Activated naive CD4-positive, alpha-beta T cell treated with anti-CD3 and anti-CD28 coated beads, Interleukin-2, amount 50 U/mL, for 72 hours (primary cell): ENCODE measurements at regions not wholly inside any gene's neighbourhood (a gene's known extent, or its start where the extent isn't known, plus 50 kb on each side); places are given as distances from the start of the nearest gene placed in this dataset.

Experiments
- ATAC-seq, 2 donors: fragments of 150-1000 bp; cut with Tn5 transposase; 2 replicates each; pipeline ENCODE4 v1.10.0; 2021; ENCODE audit warnings: mild to moderate bottlenecking in 2 of 2, moderate library complexity in 2 of 2
- DNase-seq, 2 donors: peaks; one replicate each; pipeline ENCODE4 v3.0.0; 2021 to 2022; ENCODE audit warnings: low spot score in 2 of 2
- H3K27ac Mint-ChIP-seq, 2 donors: one replicate each; pipeline ENCODE4 v1.8.0; 2022; ENCODE audit warnings: mild to moderate bottlenecking in 2 of 2, mixed read lengths in 2 of 2
- H3K36me3 Mint-ChIP-seq, 2 donors: one replicate each; pipeline ENCODE4 v1.8.0; 2022; ENCODE audit warnings: mixed read lengths in 2 of 2
- H3K9me3 Mint-ChIP-seq, 2 donors: one replicate each; pipeline ENCODE4 v1.8.0; 2022; ENCODE audit warnings: mixed read lengths in 2 of 2

- no peak for DNase-seq
- peaks cover 0 to 8% of the 10 kb centered on the region in 2 donors for H3K9me3 Mint-ChIP-seq
- no peak overlapping the region for H3K27ac Mint-ChIP-seq
- H3K36me3 Mint-ChIP-seq, result no peaks in the 10 kb centered on the region
- ATAC-seq, result no peak
These were observed 52.0 kb upstream of the TINAGL1 start for GRCh38 chr1:31524186-31524901.
